Liver (tissue), 3 donors: ENCODE measurements at regions not wholly inside any gene's neighbourhood (a gene's known extent, or its start where the extent isn't known, plus 50 kb on each side); places are given as distances from the start of the nearest gene placed in this dataset.

ENCODE experiments used
- ATF3 ChIP-seq: IDR thresholded peaks from 2 replicates; pipeline ENCODE4 v1.6.1; 2016; ENCODE audit warnings: antibody characterized with exemption
- CTCF ChIP-seq: fragments of 150-350 bp; IDR thresholded peaks from 2 replicates; pipeline ENCODE4 v1.5.1; 2017; ENCODE audit warnings: improper control_type of control experiment, low read depth, low read length; ENCODE audit not compliant: missing input control
- HNF4G ChIP-seq: IDR thresholded peaks from 2 replicates; pipeline ENCODE4 v1.6.1; 2016; ENCODE audit warnings: antibody characterized with exemption
- JUND ChIP-seq, 2 donors: IDR thresholded peaks; 2 replicates each; pipeline ENCODE4 v1.6.1; 2016; ENCODE audit warnings: antibody characterized with exemption in 2 of 2
- RAD21 ChIP-seq, 2 donors: IDR thresholded peaks; 2 replicates each; pipeline ENCODE4 v1.6.1; 2016; ENCODE audit warnings: antibody characterized with exemption in 2 of 2, mild to moderate bottlenecking in 2 of 2
- RXRA ChIP-seq, 2 donors: IDR thresholded peaks; 2 replicates each; pipeline ENCODE4 v1.6.1; 2017 to 2018; ENCODE audit warnings: antibody characterized with exemption in 2 of 2, mild to moderate bottlenecking in 1 of 2
- SP1 ChIP-seq: IDR thresholded peaks from 2 replicates; pipeline ENCODE4 v1.6.1; 2018; ENCODE audit warnings: antibody characterized with exemption, mild to moderate bottlenecking
- YY1 ChIP-seq: IDR thresholded peaks from 2 replicates; pipeline ENCODE4 v1.6.1; 2016; ENCODE audit warnings: antibody characterized with exemption, mild to moderate bottlenecking
- donor health status: healthy.
- donor health status: healthy.

- TF ChIP-seq RXRA (IDR thresholded peaks at IDR 0.05) (no peak), CTCF (no peak), SP1 (no peak), ATF3 (no peak), RAD21 (IDR thresholded peaks at IDR 0.05) (no peak), HNF4G (no peak), YY1 (no peak), JUND (IDR thresholded peaks at IDR 0.05) (no peak)
Measured at GRCh38 chr12:105839629-105840127, 299.1 kb downstream of the NUAK1 start.
